Panc1 (cell line): ENCODE measurements at regions not wholly inside any gene's neighbourhood (a gene's known extent, or its start where the extent isn't known, plus 50 kb on each side); places are given as distances from the start of the nearest gene placed in this dataset.

Experiments used
- POLR2AphosphoS5 ChIP-seq: IDR thresholded peaks from 2 replicates; pipeline ENCODE4 v1.6.1; 2012; ENCODE audit warnings: mild to moderate bottlenecking, low read depth, low read length, moderate library complexity
- TCF7L2 ChIP-seq: IDR thresholded peaks from 2 replicates; pipeline ENCODE4 v1.6.1; 2011; ENCODE audit warnings: mild to moderate bottlenecking, low read depth, low read length, inconsistent platforms
- TF ChIP-seq, protein P1 (sequence below): fragments of 450-650 bp; IDR thresholded peaks from 2 replicates; pipeline ENCODE4 v1.5.1; 2017; ENCODE audit warnings: mild to moderate bottlenecking
- TF ChIP-seq, protein P2 (sequence below), 2 experiments: IDR thresholded peaks; 2 replicates each; pipeline ENCODE4 v1.6.1; 2011 to 2012; ENCODE audit warnings: low read depth in 2 of 2, control low read depth in 1 of 2, low read length in 1 of 2, mild to moderate bottlenecking in 1 of 2, moderate library complexity in 1 of 2; ENCODE audit not compliant: insufficient read depth in 1 of 2

- TF ChIP-seq, protein P1, sequence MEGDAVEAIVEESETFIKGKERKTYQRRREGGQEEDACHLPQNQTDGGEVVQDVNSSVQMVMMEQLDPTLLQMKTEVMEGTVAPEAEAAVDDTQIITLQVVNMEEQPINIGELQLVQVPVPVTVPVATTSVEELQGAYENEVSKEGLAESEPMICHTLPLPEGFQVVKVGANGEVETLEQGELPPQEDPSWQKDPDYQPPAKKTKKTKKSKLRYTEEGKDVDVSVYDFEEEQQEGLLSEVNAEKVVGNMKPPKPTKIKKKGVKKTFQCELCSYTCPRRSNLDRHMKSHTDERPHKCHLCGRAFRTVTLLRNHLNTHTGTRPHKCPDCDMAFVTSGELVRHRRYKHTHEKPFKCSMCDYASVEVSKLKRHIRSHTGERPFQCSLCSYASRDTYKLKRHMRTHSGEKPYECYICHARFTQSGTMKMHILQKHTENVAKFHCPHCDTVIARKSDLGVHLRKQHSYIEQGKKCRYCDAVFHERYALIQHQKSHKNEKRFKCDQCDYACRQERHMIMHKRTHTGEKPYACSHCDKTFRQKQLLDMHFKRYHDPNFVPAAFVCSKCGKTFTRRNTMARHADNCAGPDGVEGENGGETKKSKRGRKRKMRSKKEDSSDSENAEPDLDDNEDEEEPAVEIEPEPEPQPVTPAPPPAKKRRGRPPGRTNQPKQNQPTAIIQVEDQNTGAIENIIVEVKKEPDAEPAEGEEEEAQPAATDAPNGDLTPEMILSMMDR = no peak
- no peak for TF ChIP-seq POLR2AphosphoS5
- TF ChIP-seq, protein P2, sequence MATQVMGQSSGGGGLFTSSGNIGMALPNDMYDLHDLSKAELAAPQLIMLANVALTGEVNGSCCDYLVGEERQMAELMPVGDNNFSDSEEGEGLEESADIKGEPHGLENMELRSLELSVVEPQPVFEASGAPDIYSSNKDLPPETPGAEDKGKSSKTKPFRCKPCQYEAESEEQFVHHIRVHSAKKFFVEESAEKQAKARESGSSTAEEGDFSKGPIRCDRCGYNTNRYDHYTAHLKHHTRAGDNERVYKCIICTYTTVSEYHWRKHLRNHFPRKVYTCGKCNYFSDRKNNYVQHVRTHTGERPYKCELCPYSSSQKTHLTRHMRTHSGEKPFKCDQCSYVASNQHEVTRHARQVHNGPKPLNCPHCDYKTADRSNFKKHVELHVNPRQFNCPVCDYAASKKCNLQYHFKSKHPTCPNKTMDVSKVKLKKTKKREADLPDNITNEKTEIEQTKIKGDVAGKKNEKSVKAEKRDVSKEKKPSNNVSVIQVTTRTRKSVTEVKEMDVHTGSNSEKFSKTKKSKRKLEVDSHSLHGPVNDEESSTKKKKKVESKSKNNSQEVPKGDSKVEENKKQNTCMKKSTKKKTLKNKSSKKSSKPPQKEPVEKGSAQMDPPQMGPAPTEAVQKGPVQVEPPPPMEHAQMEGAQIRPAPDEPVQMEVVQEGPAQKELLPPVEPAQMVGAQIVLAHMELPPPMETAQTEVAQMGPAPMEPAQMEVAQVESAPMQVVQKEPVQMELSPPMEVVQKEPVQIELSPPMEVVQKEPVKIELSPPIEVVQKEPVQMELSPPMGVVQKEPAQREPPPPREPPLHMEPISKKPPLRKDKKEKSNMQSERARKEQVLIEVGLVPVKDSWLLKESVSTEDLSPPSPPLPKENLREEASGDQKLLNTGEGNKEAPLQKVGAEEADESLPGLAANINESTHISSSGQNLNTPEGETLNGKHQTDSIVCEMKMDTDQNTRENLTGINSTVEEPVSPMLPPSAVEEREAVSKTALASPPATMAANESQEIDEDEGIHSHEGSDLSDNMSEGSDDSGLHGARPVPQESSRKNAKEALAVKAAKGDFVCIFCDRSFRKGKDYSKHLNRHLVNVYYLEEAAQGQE (IDR thresholded peaks at IDR 0.05; ENCODE audit: insufficient read depth in 1 of 2, low read depth in 2 of 2, low read length in 1 of 2) = no peak
- no peak for TF ChIP-seq TCF7L2
These were observed 168.9 kb downstream of the MIAT start for GRCh38 chr22:26825960-26826935.
